ENCODE measurements at regions not wholly inside any gene's neighbourhood (a gene's known extent, or its start where the extent isn't known, plus 50 kb on each side); places are given as distances from the start of the nearest gene placed in this dataset.
A peak's percentile ranks its signal among the peaks of the same experiment; 100 is the strongest.

DNA sequence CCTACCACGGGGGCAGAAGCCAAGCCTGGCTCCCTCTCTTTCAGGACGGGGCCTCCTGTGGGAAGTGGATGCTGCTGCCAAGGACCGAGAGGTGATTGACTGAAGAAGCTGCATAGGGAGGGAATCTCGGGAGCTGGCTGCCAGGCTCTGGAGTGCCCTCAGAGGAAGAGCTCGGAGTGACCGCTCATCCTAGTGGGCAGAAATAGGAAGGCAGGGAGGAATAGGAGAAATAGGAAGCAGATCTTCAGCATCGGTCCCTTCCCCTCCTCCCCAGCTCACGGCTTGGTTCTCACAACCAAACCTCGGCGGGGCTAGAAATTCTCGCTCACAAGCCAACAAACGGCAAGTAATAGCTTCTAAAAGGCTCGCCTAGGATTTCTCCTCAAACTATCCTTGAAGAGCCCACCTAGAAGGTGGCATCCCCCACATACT, 159.9 kb upstream of the RAI14 start:
- Histone ChIP-seq H3K27me3 (no peaks in the 10 kb centered on the region), H3K27ac (no peak overlapping the region), H3K9me3 (no peaks in the 10 kb centered on the region), H3K4me1 (peaks cover 5% of the 10 kb centered on the region), H3K36me3 (replicated peaks in 1 of 2; ENCODE audit: insufficient read depth in 1 of 2, low read depth in 2 of 2) (no peaks in the 10 kb centered on the region), H3K4me3 (no peak overlapping the region)
- intact Hi-C loops (cut with DNase I) = no loop called here
- no peak for ATAC-seq
- TF ChIP-seq, protein P1, sequence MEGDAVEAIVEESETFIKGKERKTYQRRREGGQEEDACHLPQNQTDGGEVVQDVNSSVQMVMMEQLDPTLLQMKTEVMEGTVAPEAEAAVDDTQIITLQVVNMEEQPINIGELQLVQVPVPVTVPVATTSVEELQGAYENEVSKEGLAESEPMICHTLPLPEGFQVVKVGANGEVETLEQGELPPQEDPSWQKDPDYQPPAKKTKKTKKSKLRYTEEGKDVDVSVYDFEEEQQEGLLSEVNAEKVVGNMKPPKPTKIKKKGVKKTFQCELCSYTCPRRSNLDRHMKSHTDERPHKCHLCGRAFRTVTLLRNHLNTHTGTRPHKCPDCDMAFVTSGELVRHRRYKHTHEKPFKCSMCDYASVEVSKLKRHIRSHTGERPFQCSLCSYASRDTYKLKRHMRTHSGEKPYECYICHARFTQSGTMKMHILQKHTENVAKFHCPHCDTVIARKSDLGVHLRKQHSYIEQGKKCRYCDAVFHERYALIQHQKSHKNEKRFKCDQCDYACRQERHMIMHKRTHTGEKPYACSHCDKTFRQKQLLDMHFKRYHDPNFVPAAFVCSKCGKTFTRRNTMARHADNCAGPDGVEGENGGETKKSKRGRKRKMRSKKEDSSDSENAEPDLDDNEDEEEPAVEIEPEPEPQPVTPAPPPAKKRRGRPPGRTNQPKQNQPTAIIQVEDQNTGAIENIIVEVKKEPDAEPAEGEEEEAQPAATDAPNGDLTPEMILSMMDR (IDR thresholded peaks at IDR 0.05) = no peak
- no peak for TF ChIP-seq POLR2A (IDR thresholded peaks at IDR 0.05)
- 76 to 91% methylated on average over 13 of the region's 13 CpGs for WGBS, 2 donors
- DNase-seq = no peak

DNA sequence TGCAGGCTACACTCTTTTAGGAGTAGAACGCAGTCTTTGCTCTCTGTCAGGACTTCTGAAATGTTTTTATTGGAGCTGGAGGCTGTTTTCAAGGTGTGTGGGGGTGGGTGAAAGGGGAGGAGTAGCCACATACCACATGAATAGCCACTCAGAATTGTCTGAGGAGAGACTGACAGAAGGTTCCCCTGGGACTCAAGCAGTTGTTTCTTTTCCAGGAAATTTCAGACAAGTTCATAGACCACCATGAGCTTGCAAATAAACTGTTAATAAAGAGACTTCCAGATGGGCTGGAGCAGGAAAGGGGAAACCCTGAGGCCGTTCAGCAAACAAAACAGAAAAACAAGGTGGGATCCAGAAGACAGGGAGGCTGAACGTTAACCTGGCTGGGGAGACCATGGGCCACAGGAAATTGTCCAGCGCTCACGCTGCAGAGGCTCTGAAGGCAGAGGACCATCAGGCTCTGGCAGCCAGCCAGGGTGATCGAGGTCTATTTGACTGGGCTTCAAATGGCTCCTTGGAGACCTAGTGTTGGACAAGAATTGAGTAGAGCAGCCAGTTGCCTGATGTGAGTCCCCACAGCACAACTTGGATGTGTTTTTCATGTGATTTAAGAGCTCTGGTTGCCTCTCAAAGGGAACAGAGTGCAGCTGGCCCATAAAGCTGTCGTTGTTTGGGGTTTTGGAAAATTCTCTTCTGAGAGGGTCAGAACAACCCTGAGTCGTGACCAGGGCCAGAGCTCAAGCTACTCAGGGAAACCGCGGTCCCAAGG, 159.2 kb upstream of the RAI14 start:
- ATAC-seq = no peak
- Histone ChIP-seq H3K4me1 (peaks cover 5% of the 10 kb centered on the region), H3K27ac (no peak overlapping the region), H3K4me3 (no peak overlapping the region), H3K27me3 (no peaks in the 10 kb centered on the region), H3K9me3 (no peaks in the 10 kb centered on the region), H3K36me3 (replicated peaks in 1 of 2; ENCODE audit: insufficient read depth in 1 of 2, low read depth in 2 of 2) (no peaks in the 10 kb centered on the region)
- intact Hi-C loops (cut with DNase I) = no loop called here
- TF ChIP-seq, protein P1 (IDR thresholded peaks at IDR 0.05) = no peak
- TF ChIP-seq POLR2A (IDR thresholded peaks at IDR 0.05) = no peak
- 60 to 77% methylated on average over 9 to 10 of the region's 10 CpGs for WGBS, 2 donors
- peak in 3 of 4 donors; percentile 25 to 45 (median 33) for DNase-seq

DNA sequence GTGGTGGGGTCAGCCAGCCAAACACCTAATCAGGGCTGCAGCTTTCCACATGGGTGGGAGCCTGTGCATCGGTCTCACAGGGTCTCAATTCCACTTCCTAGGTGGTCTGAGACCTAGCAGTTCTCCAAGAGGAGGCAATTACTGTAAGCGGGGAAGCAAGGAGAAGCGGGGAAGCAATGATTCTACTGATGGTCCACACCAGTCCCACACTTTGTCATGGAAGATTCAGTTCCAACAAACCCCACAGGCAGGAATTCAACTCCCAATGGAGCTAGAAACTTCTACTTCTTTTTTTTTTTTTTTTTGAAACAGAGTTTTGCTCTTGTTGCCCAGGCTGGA, 158.7 kb upstream of the RAI14 start:
- ATAC-seq (no peak), DNase-seq (no peak)
- no peak overlapping the region for H3K4me3 ChIP-seq
- no peak overlapping the region for H3K27ac ChIP-seq
- intact Hi-C loops (cut with DNase I) = no loop called here
- no peaks in the 10 kb centered on the region for H3K36me3 ChIP-seq (replicated peaks in 1 of 2; ENCODE audit: insufficient read depth in 1 of 2, low read depth in 2 of 2)
- H3K9me3 ChIP-seq = no peaks in the 10 kb centered on the region
- no peaks in the 10 kb centered on the region for H3K27me3 ChIP-seq
- peaks cover 5% of the 10 kb centered on the region for H3K4me1 ChIP-seq
- 85 to 91% methylated on average over 3 of the region's 3 CpGs for WGBS, 2 donors
- no peak for TF ChIP-seq POLR2A (IDR thresholded peaks at IDR 0.05)
- TF ChIP-seq, protein P1 (IDR thresholded peaks at IDR 0.05) = no peak

DNA sequence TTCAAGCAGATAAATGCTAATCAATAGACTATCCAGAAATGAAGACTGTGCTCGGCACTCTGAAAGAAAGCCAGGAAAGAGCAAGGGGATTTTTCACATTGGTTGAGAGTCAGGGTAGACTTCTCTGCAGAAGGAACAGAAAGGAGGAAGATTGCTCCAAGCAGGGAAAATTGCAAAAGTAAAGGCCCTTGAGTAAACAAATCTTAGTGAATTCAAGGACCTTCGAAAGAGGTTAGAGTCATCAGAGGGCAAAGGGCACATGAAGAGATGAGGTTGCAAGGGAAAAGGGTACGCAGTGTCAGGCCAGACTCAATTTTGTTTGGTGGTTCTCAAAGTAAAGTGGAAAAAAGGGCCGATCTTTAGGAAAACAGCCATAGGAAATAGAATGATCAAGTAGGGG, 157.6 kb upstream of the RAI14 start:
- peak overlapping the region in 1 of 4 donors; percentile 35 for H3K27ac ChIP-seq
- peaks cover 5% of the 10 kb centered on the region for H3K4me1 ChIP-seq
- DNase-seq (no peak), ATAC-seq (no peak)
- H3K4me3 ChIP-seq = no peak overlapping the region
- TF ChIP-seq, protein P1 (IDR thresholded peaks at IDR 0.05) = no peak
- H3K9me3 ChIP-seq = no peaks in the 10 kb centered on the region
- no peaks in the 10 kb centered on the region for H3K27me3 ChIP-seq
- intact Hi-C loops (cut with DNase I) = no loop called here
- 52 to 63% methylated on average over 4 of the region's 4 CpGs for WGBS, 2 donors
- no peaks in the 10 kb centered on the region for H3K36me3 ChIP-seq (replicated peaks in 1 of 2; ENCODE audit: insufficient read depth in 1 of 2, low read depth in 2 of 2)
